Cardiac muscle cell (in vitro differentiated cells and primary cell): ENCODE measurements at regions not wholly inside any gene's neighbourhood (a gene's known extent, or its start where the extent isn't known, plus 50 kb on each side); places are given as distances from the start of the nearest gene placed in this dataset.
"Not testable (repeated sequence)": the region's sequence is repeated elsewhere in the genome, so short reads cannot be mapped to it uniquely, and the experiment has no call there.

Source experiments
- DNase-seq, 2 donors: peaks; one replicate each; pipeline versions ENCODE4 v3.0.0 to v3.0.0-alpha.2; 2010 to 2017; ENCODE audit warnings: low read depth in 1 of 2, low spot score in 1 of 2
- H3K27ac ChIP-seq: fragments of 200-600 bp; sonication (generic); 2 replicates; pipeline ENCODE4 v1.5.1; 2016
- H3K27me3 ChIP-seq: fragments of 200-600 bp; sonication (generic); 2 replicates; pipeline ENCODE4 v1.6.0; 2016; ENCODE audit warnings: control low read depth
- H3K36me3 ChIP-seq: fragments of 200-600 bp; sonication (generic); 2 replicates; pipeline ENCODE4 v1.5.1; 2016; ENCODE audit warnings: control low read depth
- H3K4me1 ChIP-seq: fragments of 200-600 bp; sonication (generic); 2 replicates; pipeline ENCODE4 v1.8.1; 2017; ENCODE audit warnings: low read depth, mild to moderate bottlenecking, mixed run types
- H3K4me3 ChIP-seq: fragments of 200-600 bp; sonication (generic); 2 replicates; pipeline ENCODE4 v1.5.1; 2016; ENCODE audit warnings: mild to moderate bottlenecking
- H3K9me3 ChIP-seq: fragments of 200-600 bp; sonication (generic); 2 replicates; pipeline ENCODE4 v1.5.1; 2017; ENCODE audit warnings: low read depth, mild to moderate bottlenecking, control low read depth
- TF ChIP-seq, protein P1 (sequence below): IDR thresholded peaks from 2 replicates; pipeline ENCODE4 v1.5.1; 2012; ENCODE audit warnings: low read depth, mild to moderate bottlenecking, low read length

DNA sequence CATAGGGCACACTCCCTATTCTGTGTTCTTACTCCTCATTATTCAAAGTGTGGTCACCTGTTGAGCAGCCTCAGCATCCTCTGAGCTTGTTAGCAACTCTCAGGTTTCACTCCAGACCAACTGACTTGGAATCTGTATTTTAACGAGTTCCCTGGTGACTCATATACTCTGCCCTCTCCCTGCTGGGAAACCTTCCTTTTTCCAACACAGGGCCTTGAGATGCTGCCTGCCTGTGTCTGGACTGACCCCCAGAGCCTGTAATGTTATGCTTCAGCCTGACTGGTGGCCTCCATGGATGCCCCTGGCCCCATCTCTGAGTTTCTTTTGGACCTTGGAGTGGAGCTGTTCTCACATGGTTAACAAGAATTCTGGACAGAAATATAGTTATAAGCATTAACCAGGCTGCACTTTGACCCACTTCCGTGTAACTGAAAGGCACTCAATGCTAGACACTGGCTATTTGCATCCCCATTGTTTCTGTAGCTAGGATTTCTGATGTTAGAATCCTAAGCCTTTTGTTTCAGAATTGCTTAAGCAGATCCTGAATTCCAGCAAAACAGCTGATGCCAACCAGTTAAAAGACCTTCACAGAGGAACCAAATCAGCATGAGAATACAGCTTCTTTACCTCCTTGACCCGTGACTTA is 262.6 kb downstream of the STIM2 start:
- no peak for DNase-seq
- Histone ChIP-seq H3K36me3 (no peaks in the 10 kb centered on the region), H3K9me3 (no peaks in the 10 kb centered on the region), H3K27me3 (no peaks in the 10 kb centered on the region), H3K4me3 (no peak overlapping the region), H3K4me1 (no peaks in the 10 kb centered on the region), H3K27ac (no peak overlapping the region)
- TF ChIP-seq, protein P1, sequence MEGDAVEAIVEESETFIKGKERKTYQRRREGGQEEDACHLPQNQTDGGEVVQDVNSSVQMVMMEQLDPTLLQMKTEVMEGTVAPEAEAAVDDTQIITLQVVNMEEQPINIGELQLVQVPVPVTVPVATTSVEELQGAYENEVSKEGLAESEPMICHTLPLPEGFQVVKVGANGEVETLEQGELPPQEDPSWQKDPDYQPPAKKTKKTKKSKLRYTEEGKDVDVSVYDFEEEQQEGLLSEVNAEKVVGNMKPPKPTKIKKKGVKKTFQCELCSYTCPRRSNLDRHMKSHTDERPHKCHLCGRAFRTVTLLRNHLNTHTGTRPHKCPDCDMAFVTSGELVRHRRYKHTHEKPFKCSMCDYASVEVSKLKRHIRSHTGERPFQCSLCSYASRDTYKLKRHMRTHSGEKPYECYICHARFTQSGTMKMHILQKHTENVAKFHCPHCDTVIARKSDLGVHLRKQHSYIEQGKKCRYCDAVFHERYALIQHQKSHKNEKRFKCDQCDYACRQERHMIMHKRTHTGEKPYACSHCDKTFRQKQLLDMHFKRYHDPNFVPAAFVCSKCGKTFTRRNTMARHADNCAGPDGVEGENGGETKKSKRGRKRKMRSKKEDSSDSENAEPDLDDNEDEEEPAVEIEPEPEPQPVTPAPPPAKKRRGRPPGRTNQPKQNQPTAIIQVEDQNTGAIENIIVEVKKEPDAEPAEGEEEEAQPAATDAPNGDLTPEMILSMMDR = no peak

DNA sequence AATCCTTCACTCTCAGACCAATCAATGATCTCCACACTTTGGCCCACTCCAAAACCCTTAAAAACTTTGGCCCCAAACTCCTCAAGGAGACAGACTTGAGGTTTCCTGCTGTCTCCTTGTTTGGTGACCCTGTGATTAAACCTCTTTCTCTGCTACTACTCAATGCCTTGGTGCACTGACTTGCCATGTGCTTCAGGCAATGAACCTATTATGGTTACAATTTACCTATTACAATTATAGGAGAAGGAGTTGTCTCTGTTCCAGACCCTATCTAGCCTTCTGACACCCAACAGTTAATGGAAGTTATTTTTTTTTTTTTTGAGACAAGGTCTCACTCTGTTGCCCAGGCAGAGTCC is 263.1 kb downstream of the STIM2 start:
- Histone ChIP-seq H3K36me3 (no peaks in the 10 kb centered on the region), H3K9me3 (no peaks in the 10 kb centered on the region), H3K27me3 (no peaks in the 10 kb centered on the region), H3K4me3 (no peak overlapping the region), H3K27ac (no peak overlapping the region), H3K4me1 (no peaks in the 10 kb centered on the region)
- DNase-seq = no peak
- TF ChIP-seq, protein P1 = no peak

DNA sequence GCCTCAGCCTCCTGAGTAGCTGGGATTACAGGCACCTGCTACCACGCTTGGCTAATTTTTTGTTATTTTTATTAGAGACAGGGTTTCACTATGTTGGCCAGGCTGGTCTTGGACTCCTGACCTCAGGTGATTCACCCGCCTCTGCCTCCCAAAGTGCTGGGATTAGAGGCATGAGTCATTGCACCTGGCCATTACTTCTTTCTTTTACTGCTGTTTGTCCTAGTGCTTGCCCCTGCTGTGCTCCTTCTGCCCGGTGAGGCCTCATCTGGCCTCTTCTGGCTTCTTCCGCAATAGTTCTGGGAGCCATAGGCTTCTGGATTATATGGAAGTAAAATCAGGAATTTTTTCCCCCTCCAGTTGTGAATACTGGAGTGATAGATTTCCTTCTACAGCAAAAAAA is 266.3 kb downstream of the STIM2 start:
- not testable (repeated sequence) for H3K4me3 ChIP-seq, H3K4me1 ChIP-seq, H3K27ac ChIP-seq, H3K27me3 ChIP-seq, DNase-seq, H3K9me3 ChIP-seq, H3K36me3 ChIP-seq

DNA sequence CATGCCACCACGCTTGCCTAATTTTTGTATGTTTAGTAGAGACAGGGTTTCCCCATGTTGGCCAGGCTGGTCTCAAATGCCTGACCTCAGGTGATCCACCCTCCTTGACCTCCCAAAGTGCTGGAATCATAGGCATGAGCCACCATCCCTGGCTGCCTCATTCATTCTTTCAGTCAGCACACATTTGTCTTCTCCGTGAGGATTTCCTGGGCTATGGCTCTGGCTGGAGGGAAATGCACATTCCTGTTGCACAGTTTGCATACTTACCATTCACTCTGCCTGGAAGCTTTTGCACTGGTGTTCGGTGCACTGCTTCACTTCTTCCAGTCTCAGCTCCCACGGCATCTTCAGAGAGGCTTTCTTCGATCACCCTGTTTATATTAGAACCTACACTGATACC is 267.8 kb downstream of the STIM2 start:
- H3K27me3 ChIP-seq = no peaks in the 10 kb centered on the region
- H3K4me1 ChIP-seq = no peaks in the 10 kb centered on the region
- no peaks in the 10 kb centered on the region for H3K9me3 ChIP-seq
- no peak overlapping the region for H3K27ac ChIP-seq
- no peaks in the 10 kb centered on the region for H3K36me3 ChIP-seq
- DNase-seq = no peak
- H3K4me3 ChIP-seq = no peak overlapping the region
- TF ChIP-seq, protein P1 = no peak

DNA sequence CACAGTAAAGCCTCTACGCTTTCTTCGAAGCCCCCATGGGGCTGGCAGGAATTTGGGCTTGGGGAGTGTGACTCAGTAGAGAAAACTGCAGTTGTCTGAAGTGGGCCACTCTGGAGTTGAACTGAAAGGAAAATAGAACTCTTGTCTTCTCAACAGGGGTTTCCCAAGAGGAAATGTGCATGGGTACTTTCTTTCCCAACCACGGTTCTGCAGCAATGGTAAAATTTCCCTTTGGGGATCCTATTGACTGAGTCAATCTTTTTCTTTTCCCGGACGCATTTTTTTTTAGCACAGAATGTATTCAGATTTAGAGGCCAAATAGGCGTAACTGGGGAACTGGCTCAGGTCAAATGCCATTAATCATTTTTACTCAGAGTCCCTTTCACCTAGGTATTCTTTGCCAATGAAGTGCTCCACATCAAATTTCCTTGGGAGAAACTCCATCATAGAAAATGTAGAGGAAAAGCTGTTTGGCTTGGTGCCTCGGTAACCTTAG is 269.3 kb downstream of the STIM2 start:
- Histone ChIP-seq H3K4me1 (no peaks in the 10 kb centered on the region), H3K9me3 (no peaks in the 10 kb centered on the region), H3K36me3 (no peaks in the 10 kb centered on the region), H3K27ac (no peak overlapping the region), H3K27me3 (no peaks in the 10 kb centered on the region), H3K4me3 (no peak overlapping the region)
- TF ChIP-seq, protein P1 = no peak
- DNase-seq = no peak

- Histone ChIP-seq H3K27ac (no peak overlapping the region), H3K9me3 (no peaks in the 10 kb centered on the region), H3K36me3 (no peaks in the 10 kb centered on the region), H3K4me3 (no peak overlapping the region), H3K27me3 (no peaks in the 10 kb centered on the region), H3K4me1 (no peaks in the 10 kb centered on the region)
- no peak for DNase-seq
- TF ChIP-seq, protein P1 = no peak
Measured at GRCh38 chr4:27132497-27132896, 271.9 kb downstream of the STIM2 start.
